Fibroblast of the aortic adventitia (primary cell): ENCODE measurements at regions not wholly inside any gene's neighbourhood (a gene's known extent, or its start where the extent isn't known, plus 50 kb on each side); places are given as distances from the start of the nearest gene placed in this dataset.

Experiments used
- DNase-seq: peaks from one replicate; pipeline ENCODE4 v3.0.0-alpha.2; 2010; ENCODE audit warnings: low read depth
- H3K4me3 ChIP-seq: 2 replicates; pipeline ENCODE4 v1.5.1; 2011; ENCODE audit warnings: low read depth, mild to moderate bottlenecking, control low read depth, low read length, moderate library complexity
- CTCF ChIP-seq: IDR thresholded peaks from 2 replicates; pipeline ENCODE4 v1.5.1; 2011; ENCODE audit warnings: mild to moderate bottlenecking, low read length, control low read depth, inconsistent platforms; ENCODE audit not compliant: insufficient read depth

GRCh38 chr1:60757485-60757884, 324.9 kb upstream of the NFIA start:
- DNase-seq = no peak
- no peak for TF ChIP-seq CTCF
- H3K4me3 ChIP-seq = no peak overlapping the region

GRCh38 chr1:60753036-60753900, 329.1 kb upstream of the NFIA start:
- DNase-seq = no peak
- no peak overlapping the region for H3K4me3 ChIP-seq
- no peak for TF ChIP-seq CTCF

GRCh38 chr1:60751306-60751705, 331.1 kb upstream of the NFIA start:
- no peak overlapping the region for H3K4me3 ChIP-seq
- no peak for DNase-seq
- no peak for TF ChIP-seq CTCF

- no peak for TF ChIP-seq CTCF
- no peak overlapping the region for H3K4me3 ChIP-seq
- DNase-seq = no peak
Observed at GRCh38 chr1:60747353-60747752, 335.0 kb upstream of the NFIA start.

- no peak overlapping the region for H3K4me3 ChIP-seq
- DNase-seq = no peak
- TF ChIP-seq CTCF = no peak
Observed at GRCh38 chr1:60746278-60746791, 336.0 kb upstream of the NFIA start.

- DNase-seq = no peak
- no peak overlapping the region for H3K4me3 ChIP-seq
- TF ChIP-seq CTCF = no peak
Observed at GRCh38 chr1:60745484-60745883, 336.9 kb upstream of the NFIA start.

- no peak overlapping the region for H3K4me3 ChIP-seq
- no peak for TF ChIP-seq CTCF
- no peak for DNase-seq
Observed at GRCh38 chr1:60742339-60742738, 340.0 kb upstream of the NFIA start.
